ENCODE measurements at regions not wholly inside any gene's neighbourhood (a gene's known extent, or its start where the extent isn't known, plus 50 kb on each side); places are given as distances from the start of the nearest gene placed in this dataset.

DNA sequence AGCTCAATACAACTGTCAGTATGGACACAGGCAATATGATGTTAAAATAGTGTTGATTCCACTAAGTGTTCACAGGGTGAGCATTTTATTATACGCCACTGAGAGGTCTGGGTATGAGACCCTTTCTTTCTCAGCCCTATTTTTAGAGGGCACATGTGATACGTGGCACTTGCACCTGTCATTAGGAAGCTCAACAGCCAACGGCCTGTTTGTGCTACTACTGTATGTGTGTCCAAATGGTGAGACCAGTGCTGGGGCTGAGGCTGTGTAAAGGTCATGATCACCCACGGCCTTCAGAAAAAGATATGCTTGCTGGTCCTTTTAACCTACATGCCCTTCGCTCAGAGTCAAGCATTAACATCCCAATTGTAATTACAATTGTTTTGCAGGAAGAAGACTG lies 176.2 kb downstream of the DUSP10 start:
- Mint-ChIP-seq H3K27me3 (ENCODE audit: low read depth) (peaks cover 7% of the 10 kb centered on the region), H3K36me3 (ENCODE audit: low read depth) (no peaks in the 10 kb centered on the region), H3K4me3 (no peak overlapping the region), H3K27ac (peak overlapping the region in 2 of 3 experiments; percentile 12 to 43), H3K9me3 (no peaks in the 10 kb centered on the region), H3K4me1 (peaks cover 24% of the 10 kb centered on the region)
- TF ChIP-seq, protein P1, sequence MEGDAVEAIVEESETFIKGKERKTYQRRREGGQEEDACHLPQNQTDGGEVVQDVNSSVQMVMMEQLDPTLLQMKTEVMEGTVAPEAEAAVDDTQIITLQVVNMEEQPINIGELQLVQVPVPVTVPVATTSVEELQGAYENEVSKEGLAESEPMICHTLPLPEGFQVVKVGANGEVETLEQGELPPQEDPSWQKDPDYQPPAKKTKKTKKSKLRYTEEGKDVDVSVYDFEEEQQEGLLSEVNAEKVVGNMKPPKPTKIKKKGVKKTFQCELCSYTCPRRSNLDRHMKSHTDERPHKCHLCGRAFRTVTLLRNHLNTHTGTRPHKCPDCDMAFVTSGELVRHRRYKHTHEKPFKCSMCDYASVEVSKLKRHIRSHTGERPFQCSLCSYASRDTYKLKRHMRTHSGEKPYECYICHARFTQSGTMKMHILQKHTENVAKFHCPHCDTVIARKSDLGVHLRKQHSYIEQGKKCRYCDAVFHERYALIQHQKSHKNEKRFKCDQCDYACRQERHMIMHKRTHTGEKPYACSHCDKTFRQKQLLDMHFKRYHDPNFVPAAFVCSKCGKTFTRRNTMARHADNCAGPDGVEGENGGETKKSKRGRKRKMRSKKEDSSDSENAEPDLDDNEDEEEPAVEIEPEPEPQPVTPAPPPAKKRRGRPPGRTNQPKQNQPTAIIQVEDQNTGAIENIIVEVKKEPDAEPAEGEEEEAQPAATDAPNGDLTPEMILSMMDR (IDR thresholded peaks at IDR 0.05; ENCODE audit: unreplicated experiment in 3 of 3), result no peak

- no peak overlapping the region for H3K27ac Mint-ChIP-seq
These were observed 173.9 kb downstream of the DUSP10 start for GRCh38 chr1:221567859-221568507.

DNA sequence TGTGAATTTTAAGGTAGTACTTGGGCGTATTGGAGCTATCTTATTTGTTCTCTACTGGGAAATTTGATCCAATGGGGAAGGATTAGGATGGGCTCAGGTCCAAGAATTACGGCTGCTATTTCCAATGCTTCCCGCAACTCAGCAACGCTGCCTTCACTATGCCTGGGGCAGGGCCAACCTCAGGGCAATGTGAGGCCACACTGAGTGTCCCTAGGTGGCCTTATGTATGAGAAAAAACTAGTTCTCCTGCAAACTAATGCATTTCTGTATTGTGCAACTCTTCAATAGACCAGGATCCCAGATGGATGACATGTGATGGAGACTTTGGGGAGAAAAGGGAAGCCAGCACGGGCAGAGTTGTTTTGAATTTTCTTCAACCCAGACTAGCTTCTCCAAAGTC lies 168.1 kb downstream of the DUSP10 start:
- Mint-ChIP-seq H3K27me3 (ENCODE audit: low read depth) (peaks cover 14% of the 10 kb centered on the region), H3K4me1 (peaks cover 4% of the 10 kb centered on the region), H3K36me3 (ENCODE audit: low read depth) (no peaks in the 10 kb centered on the region)

More at GRCh38 chr1:221567859-221568507, 173.9 kb downstream of the DUSP10 start:
- no peaks in the 10 kb centered on the region for H3K9me3 Mint-ChIP-seq
- H3K36me3 Mint-ChIP-seq (ENCODE audit: low read depth), result no peaks in the 10 kb centered on the region
- peaks cover 24% of the 10 kb centered on the region for H3K4me1 Mint-ChIP-seq
- TF ChIP-seq, protein P1 (IDR thresholded peaks at IDR 0.05; ENCODE audit: unreplicated experiment in 3 of 3), result no peak
- no peak overlapping the region for H3K4me3 Mint-ChIP-seq
- H3K27me3 Mint-ChIP-seq (ENCODE audit: low read depth), result peaks cover 12% of the 10 kb centered on the region

GRCh38 chr1:221574529-221574928 lies 167.4 kb downstream of the DUSP10 start:
- no peaks in the 10 kb centered on the region for H3K36me3 Mint-ChIP-seq (ENCODE audit: low read depth)
- H3K27me3 Mint-ChIP-seq (ENCODE audit: low read depth), result peaks cover 14% of the 10 kb centered on the region
- no peak overlapping the region for H3K4me3 Mint-ChIP-seq
- H3K27ac Mint-ChIP-seq, result no peak overlapping the region
- peaks cover 4% of the 10 kb centered on the region for H3K4me1 Mint-ChIP-seq
- peaks cover 8% of the 10 kb centered on the region for H3K9me3 Mint-ChIP-seq
- TF ChIP-seq, protein P1 (IDR thresholded peaks at IDR 0.05; ENCODE audit: unreplicated experiment in 3 of 3), result no peak

More for the DNA sequence above, 168.1 kb downstream of the DUSP10 start:
- TF ChIP-seq, protein P1 (IDR thresholded peaks at IDR 0.05; ENCODE audit: unreplicated experiment in 3 of 3), result no peak
- Mint-ChIP-seq H3K9me3 (peaks cover 8% of the 10 kb centered on the region), H3K27ac (no peak overlapping the region), H3K4me3 (no peak overlapping the region)

DNA sequence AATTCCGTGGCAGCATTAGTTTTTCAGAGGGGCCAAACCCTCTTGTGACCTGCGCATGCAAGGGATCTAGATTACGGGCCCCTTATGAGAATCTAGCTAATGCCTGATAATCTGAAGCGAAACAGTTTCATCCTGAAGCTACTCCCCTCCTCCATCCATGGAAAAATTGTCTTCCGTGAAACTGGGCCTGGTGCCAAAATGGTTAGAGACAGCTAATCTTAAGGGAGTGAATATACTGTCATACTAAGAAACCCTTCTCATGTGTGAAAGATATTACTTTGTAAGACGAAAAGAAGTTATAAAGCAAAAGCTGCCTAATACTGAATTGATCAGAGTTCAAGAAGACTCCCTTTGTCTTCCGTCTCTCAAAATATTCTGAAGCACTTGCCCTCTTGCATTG lies 166.3 kb downstream of the DUSP10 start:
- Mint-ChIP-seq H3K36me3 (ENCODE audit: low read depth) (no peaks in the 10 kb centered on the region), H3K27ac (no peak overlapping the region), H3K4me1 (peaks cover 4% of the 10 kb centered on the region), H3K27me3 (ENCODE audit: low read depth) (peaks cover 14% of the 10 kb centered on the region), H3K9me3 (peaks cover 8% of the 10 kb centered on the region), H3K4me3 (no peak overlapping the region)
- TF ChIP-seq, protein P1 (IDR thresholded peaks at IDR 0.05; ENCODE audit: unreplicated experiment in 3 of 3), result no peak

- Mint-ChIP-seq H3K27me3 (ENCODE audit: low read depth) (peaks cover 13% of the 10 kb centered on the region), H3K36me3 (ENCODE audit: low read depth) (no peaks in the 10 kb centered on the region), H3K4me3 (no peak overlapping the region), H3K4me1 (peaks cover 4% of the 10 kb centered on the region), H3K9me3 (peaks cover 8% of the 10 kb centered on the region), H3K27ac (no peak overlapping the region)
- TF ChIP-seq, protein P1 (IDR thresholded peaks at IDR 0.05; ENCODE audit: unreplicated experiment in 3 of 3), result no peak
These were observed 165.6 kb downstream of the DUSP10 start for GRCh38 chr1:221576268-221576667.

Data from nephron (organoid).